HUES64 (cell line): ENCODE measurements at regions not wholly inside any gene's neighbourhood (a gene's known extent, or its start where the extent isn't known, plus 50 kb on each side); places are given as distances from the start of the nearest gene placed in this dataset.

Source experiments
- H3K27ac ChIP-seq: 2 replicates; pipeline ENCODE4 v1.7.0; 2013; ENCODE audit warnings: low read depth, low read length, inconsistent platforms
- H3K27me3 ChIP-seq: 2 replicates; pipeline ENCODE4 v1.6.1; 2013; ENCODE audit warnings: mild to moderate bottlenecking, low read length; ENCODE audit not compliant: insufficient read depth
- H3K36me3 ChIP-seq: 2 replicates; pipeline ENCODE4 v1.6.1; 2013; ENCODE audit warnings: mild to moderate bottlenecking, low read length; ENCODE audit not compliant: insufficient read depth
- H3K4me1 ChIP-seq: 2 replicates; pipeline ENCODE4 v1.6.1; 2013; ENCODE audit warnings: mild to moderate bottlenecking, low read length, moderate library complexity; ENCODE audit not compliant: insufficient read depth
- H3K4me3 ChIP-seq: 2 replicates; pipeline ENCODE4 v1.5.1; 2013; ENCODE audit warnings: mild to moderate bottlenecking, low read length, moderate library complexity
- H3K9ac ChIP-seq: 2 replicates; pipeline ENCODE4 v1.6.1; 2013; ENCODE audit warnings: mild to moderate bottlenecking, low read depth, low read length
- H3K9me3 ChIP-seq: 2 replicates; pipeline ENCODE4 v1.6.1; 2013; ENCODE audit warnings: low read depth, low read length; ENCODE audit not compliant: insufficient read depth
- WGBS: fragments of 150-250, 120-280 bp; methylation state at CpG from one replicate; pipeline ENCODE4 v1.1.7; 2013; ENCODE audit warnings: missing lambda C conversion rate; 5-methylcytosine and 5-hydroxymethylcytosine counted together

DNA sequence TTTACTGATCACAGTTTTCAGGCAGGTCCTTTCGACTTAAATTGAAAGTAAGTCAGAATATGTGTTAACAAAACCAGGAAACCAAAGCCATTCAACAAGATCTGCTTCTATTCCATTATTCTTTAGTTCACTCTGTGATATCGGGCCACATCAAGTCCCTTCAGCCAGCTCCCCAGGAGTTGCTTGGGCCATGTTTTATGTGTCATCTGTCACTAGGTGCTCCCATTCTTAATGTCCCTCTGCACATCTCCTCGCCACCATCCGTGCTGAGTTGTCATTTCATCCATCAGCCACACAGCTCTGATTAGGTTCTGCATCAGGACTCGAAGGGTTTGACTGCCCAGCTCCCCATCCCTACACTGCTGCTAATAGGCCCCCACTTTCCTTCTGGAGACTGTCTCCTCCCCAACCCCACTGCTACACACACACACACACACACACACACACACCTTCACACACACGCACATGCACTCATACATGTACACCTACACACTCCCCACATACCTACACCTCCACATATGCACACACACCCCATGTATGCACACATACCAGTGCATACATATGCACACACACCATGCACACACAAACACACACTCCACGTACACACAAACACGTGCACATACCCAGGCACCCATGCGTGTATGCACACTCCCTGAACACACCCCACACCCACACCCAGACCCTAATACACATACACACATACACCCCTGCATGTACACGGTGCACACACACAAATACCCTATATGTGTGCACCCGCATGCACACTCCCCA, 143.3 kb upstream of the GMDS start:
- H3K9ac ChIP-seq, result no peak overlapping the region
- WGBS, result 86% methylated on average over 11 of the region's 11 CpGs
- H3K27ac ChIP-seq, result no peak overlapping the region

DNA sequence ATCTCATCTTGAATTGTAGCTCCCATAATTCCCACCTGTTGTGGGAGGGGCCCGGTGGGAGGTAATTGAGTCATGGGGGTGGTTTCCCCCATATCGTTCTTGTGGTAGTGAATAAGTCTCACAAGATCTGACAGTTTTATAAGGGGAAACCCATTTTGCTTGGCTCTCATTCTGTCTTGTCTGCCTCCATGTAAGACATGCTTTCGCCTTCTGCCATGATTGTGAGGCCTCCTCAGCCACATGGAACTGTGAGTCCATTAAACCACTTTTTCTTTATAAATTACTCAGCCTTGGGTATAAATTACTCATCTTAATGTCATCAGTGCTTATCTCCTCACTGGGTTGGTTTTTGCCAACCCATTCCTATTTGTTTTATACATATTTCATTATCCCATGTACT, 142.0 kb upstream of the GMDS start:
- no peaks in the 10 kb centered on the region for H3K27me3 ChIP-seq
- H3K36me3 ChIP-seq, result no peaks in the 10 kb centered on the region
- WGBS, result 99% methylated on average over 3 of the region's 3 CpGs
- H3K9me3 ChIP-seq, result peaks cover 3% of the 10 kb centered on the region; the same call in 1 of the 2 replicates
- no peak overlapping the region for H3K4me3 ChIP-seq
- no peaks in the 10 kb centered on the region for H3K4me1 ChIP-seq
- no peak overlapping the region for H3K27ac ChIP-seq
- no peak overlapping the region for H3K9ac ChIP-seq

More for the DNA sequence above, 143.3 kb upstream of the GMDS start:
- Histone ChIP-seq H3K4me1 (no peaks in the 10 kb centered on the region), H3K36me3 (no peaks in the 10 kb centered on the region), H3K27me3 (no peaks in the 10 kb centered on the region), H3K9me3 (peaks cover 14% of the 10 kb centered on the region; the same call in 1 of the 2 replicates), H3K4me3 (no peak overlapping the region)

DNA sequence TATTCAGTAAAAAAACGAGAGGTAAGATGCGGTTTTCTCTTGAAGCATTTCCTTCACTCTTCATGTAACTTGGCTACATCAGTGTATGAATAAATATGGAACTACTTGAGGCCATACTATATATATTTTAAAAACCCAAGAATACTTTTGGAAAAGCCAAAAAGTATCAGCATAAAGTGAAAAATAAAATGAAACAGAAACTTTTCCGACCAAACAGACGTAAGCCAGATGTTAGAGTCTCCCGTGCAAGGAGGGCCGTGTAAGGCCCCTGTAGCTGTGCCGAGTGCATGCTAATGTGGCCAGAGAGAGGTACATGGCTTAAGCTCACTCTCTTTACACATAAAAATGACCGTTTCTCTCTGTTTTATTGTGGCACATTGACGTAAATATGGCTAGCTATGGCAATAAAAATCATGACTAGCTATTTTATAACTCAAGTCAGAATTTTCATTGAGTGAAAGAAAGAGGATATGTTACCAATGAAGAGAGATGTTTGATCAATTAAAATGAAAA, 140.1 kb upstream of the GMDS start:
- H3K36me3 ChIP-seq, result no peaks in the 10 kb centered on the region
- H3K9ac ChIP-seq, result no peak overlapping the region
- H3K27me3 ChIP-seq, result no peaks in the 10 kb centered on the region
- H3K27ac ChIP-seq, result no peak overlapping the region
- H3K4me3 ChIP-seq, result no peak overlapping the region
- H3K9me3 ChIP-seq, result 0 out of 2 replicates have a peak, but pooled peaks cover 3% of the 10 kb centered on the region
- no peaks in the 10 kb centered on the region for H3K4me1 ChIP-seq
- WGBS, result 94% methylated on average over 7 of the region's 9 CpGs

DNA sequence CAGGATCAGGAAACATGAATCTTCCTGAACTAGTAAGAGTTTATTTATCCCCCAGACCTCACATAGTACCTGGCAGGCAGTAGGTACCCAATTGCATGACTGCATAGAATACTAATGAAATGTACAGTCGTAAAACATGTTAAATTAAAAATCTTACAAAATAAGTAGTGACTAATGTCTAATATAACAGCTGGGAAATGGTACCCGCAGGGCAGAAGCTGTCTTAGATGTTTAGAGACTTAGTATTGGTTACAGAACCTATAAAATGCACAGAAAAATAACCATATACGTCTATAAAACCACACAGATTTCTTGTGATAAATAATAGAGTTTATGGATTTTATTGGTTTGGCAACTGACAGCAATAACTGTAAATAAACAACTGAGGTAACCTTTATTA, 139.1 kb upstream of the GMDS start:
- 0 out of 2 replicates have a peak, but pooled peaks cover 3% of the 10 kb centered on the region for H3K9me3 ChIP-seq
- H3K27ac ChIP-seq, result no peak overlapping the region
- no peak overlapping the region for H3K9ac ChIP-seq
- WGBS, result no CpG with 5 or more reads among the region's 3 CpGs
- H3K4me3 ChIP-seq, result no peak overlapping the region
- H3K4me1 ChIP-seq, result no peaks in the 10 kb centered on the region
- no peaks in the 10 kb centered on the region for H3K36me3 ChIP-seq
- no peaks in the 10 kb centered on the region for H3K27me3 ChIP-seq

DNA sequence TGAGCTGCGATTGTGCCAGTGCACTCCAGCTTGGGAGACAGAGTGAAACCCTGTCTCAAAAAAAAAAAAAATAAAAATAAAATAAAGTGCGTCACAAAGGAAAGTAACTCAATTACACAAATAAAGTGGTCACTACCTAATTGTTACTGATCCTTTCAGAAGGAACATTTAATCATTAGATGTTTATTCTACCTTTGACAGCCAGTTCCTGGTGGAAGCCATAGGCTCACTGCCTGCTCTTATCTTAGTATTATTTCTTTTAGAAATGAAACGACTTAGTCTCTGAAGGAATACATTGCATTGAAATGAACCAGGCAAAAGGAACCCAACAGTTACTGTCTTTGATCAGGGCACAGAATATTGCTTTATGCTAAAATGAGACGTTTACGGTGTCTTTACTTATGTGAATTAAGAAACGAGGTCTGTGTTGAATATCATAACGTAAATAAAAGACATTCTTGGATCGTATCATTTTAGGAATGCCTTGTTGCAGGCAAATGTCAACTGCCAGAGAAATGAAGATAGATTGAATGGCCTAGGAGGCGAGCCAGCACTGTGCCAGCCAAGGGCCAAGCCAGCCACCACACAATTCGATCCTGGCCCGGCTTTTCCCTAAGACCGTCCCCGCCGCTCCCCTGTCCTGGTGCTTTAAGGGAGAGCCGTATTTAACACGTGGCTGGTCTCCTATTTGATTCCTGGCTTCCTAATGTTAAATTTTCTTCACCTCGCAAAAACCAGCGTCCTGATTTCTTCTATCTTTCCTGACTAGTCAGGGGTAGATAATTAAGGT, 136.7 kb upstream of the GMDS start:
- 92% methylated on average over 18 of the region's 18 CpGs for WGBS
- Histone ChIP-seq H3K9ac (no peak overlapping the region), H3K27ac (no peak overlapping the region), H3K9me3 (0 out of 2 replicates have a peak, but pooled peaks cover 3% of the 10 kb centered on the region), H3K4me3 (no peak overlapping the region), H3K4me1 (no peaks in the 10 kb centered on the region), H3K27me3 (no peaks in the 10 kb centered on the region), H3K36me3 (no peaks in the 10 kb centered on the region)

DNA sequence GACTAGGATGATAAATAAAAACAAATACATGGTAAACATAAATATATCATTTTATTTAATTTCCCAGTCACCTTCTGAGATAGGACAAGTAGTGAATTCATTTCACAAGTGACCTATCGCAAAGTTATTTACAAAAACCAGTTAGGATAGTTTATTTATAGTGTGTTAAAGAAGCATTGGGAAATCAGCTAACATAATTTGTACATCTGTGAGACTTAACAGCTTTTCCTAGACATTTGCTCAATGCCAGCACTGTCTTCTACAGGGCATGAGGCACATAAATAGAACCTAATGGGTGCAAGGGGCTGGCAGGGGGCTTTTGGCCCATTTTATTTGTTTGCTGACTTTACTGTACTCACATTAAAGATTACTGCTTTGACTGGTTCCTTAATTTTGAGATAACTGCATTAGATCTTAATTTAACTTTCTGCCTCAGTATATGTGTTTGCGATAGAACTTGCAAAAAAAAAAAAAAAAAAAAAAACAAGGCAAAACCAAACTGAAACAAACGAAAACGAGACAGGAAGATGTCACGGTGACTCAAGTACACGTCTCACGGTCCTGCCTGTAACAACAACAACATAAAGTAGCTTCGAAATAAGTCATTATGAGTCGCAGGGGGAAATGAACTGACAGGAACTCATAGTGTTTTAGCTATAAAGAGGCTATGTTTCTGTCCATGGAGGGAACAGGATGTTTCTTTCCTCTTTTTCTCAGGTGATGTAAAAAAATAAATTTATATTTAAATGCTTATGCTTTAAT, 133.7 kb upstream of the GMDS start:
- Histone ChIP-seq H3K9ac (no peak overlapping the region), H3K36me3 (no peaks in the 10 kb centered on the region), H3K27me3 (no peaks in the 10 kb centered on the region), H3K4me3 (no peak overlapping the region), H3K27ac (no peak overlapping the region), H3K4me1 (no peaks in the 10 kb centered on the region), H3K9me3 (no peaks in the 10 kb centered on the region)
- WGBS, result 87% methylated on average over 8 of the region's 9 CpGs

DNA sequence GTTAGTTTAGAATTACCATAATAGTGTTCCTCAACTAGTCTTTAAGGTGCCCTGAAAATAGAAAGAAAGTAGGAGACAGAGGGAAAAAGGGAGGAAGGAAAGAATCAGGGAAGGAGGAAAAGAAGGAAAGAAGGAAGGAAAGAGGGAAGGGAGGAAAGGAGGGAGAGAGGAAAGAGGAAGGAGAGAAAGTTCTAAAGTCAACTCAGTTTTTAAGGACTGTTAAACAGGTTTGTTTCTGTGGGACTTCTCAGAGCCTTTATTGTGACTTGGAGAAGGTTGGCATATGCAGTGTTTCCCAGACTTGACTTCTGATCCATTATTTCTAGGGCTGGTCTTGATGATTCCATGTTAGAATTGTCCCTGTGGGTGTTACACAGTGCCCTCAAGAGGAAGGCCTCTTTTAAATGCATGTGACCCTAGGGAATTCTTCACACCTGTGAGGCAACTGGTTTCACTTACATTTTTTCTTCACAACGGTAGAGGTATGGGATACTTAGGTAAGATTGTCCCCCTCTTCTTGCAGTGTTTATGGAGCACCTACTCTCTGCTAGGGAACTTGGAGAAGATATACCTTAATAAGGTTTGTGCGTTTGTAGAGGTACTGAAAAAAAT, 132.7 kb upstream of the GMDS start:
- no peaks in the 10 kb centered on the region for H3K36me3 ChIP-seq
- no peaks in the 10 kb centered on the region for H3K27me3 ChIP-seq
- H3K9me3 ChIP-seq, result no peaks in the 10 kb centered on the region
- no peak overlapping the region for H3K4me3 ChIP-seq
- no peak overlapping the region for H3K9ac ChIP-seq
- H3K4me1 ChIP-seq, result no peaks in the 10 kb centered on the region
- no peak overlapping the region for H3K27ac ChIP-seq
- 69% methylated on average over 2 of the region's 2 CpGs for WGBS

DNA sequence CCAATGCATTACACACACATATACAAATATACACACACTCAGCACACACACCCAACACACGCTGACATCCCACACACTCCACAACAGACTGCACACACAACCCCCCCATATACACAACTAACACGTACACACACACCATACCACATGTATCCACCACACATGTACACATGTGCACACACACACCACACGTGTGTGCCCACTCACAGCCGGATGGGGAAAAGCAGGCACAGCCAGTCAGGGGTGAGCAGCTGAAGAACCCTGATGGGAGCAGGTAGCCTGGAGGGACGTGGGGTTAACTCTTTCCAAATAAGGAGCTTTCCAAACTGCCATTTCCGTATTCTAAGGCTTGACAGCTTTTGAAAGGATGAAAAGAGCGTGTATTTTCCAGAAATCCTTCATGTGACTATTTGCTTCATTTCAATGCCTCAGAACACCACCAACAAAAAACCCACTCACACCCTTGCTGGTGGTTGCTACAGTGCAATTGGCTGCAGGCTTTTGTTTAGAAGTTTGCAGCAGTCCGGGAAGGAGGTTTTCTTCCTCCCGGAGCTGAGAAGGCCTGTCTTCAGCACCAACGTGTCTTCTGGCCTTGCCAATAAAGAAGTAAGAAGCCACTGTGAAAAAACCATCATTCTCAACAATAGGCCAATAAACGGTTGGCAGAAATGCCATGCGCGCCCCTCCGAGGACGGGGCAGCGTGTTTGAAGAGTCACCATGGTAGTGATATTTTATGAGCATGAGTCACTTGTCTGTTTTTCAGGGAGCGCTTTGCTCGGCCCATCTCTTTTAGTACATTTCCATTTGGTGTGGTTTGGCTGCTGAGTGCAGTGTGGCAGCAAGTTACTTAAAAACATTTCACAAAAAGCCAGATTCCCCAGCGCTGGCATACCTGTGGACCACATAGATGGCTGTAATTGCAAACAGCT, 131.3 kb upstream of the GMDS start:
- Histone ChIP-seq H3K4me3 (no peak overlapping the region), H3K9me3 (no peaks in the 10 kb centered on the region), H3K27me3 (no peaks in the 10 kb centered on the region), H3K27ac (no peak overlapping the region), H3K36me3 (no peaks in the 10 kb centered on the region), H3K4me1 (no peaks in the 10 kb centered on the region), H3K9ac (no peak overlapping the region)
- WGBS, result 90% methylated on average over 19 of the region's 19 CpGs

DNA sequence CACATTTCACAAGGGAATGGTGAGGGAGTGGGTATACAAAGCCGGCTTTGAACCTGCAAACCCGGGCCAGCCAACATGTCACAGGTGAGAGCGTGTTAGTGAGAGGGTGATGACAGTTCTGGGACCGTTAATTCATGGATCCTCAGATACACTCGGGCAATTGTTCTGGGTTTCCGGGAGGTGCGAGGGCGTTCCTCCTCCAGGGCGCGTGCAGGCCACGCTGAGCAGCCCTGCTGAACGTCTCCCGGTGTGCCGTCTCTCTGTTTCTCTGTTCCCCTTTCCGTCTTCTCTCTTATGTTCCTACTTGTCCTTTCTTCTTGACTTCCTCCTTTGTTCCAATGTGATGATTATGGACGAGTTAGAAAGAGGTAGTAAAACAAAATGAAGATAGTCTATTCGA, 130.0 kb upstream of the GMDS start:
- no peaks in the 10 kb centered on the region for H3K9me3 ChIP-seq
- H3K36me3 ChIP-seq, result no peaks in the 10 kb centered on the region
- no peak overlapping the region for H3K9ac ChIP-seq
- H3K27me3 ChIP-seq, result no peaks in the 10 kb centered on the region
- no peak overlapping the region for H3K27ac ChIP-seq
- WGBS, result 95% methylated on average over 15 of the region's 17 CpGs
- no peaks in the 10 kb centered on the region for H3K4me1 ChIP-seq
- no peak overlapping the region for H3K4me3 ChIP-seq

DNA sequence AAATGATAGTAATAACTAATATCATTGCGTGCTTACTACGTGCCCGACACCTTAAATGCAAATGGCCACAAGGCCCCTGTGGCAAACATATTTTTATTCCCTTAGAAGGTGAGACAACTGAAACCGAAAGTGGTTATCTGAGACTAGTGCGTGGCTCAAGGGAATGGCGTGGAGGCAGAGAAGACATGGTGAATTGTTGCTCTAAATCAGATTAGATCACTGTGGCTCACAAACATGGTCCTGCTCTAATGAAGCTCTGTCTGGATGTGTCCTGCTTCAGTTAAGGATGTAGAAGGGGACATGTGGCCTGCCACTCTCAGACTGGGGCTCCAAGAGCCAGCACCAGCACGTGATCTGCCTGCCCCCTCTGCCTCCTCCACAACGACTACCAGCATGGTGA, 124.2 kb upstream of the GMDS start:
- Histone ChIP-seq H3K4me1 (no peaks in the 10 kb centered on the region), H3K9ac (no peak overlapping the region), H3K4me3 (no peak overlapping the region), H3K36me3 (no peaks in the 10 kb centered on the region), H3K9me3 (no peaks in the 10 kb centered on the region), H3K27ac (no peak overlapping the region), H3K27me3 (no peaks in the 10 kb centered on the region)
- 97% methylated on average over 8 of the region's 8 CpGs for WGBS
